DND-41 (cell line): ENCODE measurements at regions not wholly inside any gene's neighbourhood (a gene's known extent, or its start where the extent isn't known, plus 50 kb on each side); places are given as distances from the start of the nearest gene placed in this dataset.

ENCODE experiments used
- EZH2 ChIP-seq: IDR thresholded peaks from 3 replicates; pipeline ENCODE4 v1.6.1; 2012; ENCODE audit warnings: borderline replicate concordance, low read depth, mild to moderate bottlenecking, moderate library complexity, low read length, inconsistent platforms; ENCODE audit not compliant: severe bottlenecking
- TF ChIP-seq, protein P1 (sequence below): IDR thresholded peaks from 2 replicates; pipeline ENCODE4 v1.5.1; 2012; ENCODE audit warnings: borderline replicate concordance, low read length, moderate library complexity, mild to moderate bottlenecking; ENCODE audit not compliant: poor library complexity, severe bottlenecking; ENCODE audit errors: extremely low read depth

DNA sequence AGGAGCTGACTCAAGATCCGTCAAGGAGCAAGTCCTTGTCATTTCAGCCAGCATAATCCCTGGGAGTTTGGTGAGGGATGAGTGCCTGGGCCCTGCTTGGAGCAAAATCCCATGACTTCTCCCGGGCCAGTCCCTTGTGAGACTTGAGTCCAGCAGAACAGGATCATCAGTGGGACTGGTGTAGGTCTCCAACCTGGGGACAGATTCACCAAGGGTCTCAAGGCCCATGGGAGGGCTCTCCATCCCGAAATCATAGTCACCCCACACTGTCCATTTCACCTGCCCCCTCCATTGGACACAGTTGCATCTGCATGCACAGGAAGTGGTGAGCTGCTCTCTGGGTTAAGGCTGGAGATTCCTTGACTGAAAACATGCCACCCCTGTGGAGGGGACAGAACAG is 178.2 kb downstream of the FOXD2 start:
- TF ChIP-seq, protein P1, sequence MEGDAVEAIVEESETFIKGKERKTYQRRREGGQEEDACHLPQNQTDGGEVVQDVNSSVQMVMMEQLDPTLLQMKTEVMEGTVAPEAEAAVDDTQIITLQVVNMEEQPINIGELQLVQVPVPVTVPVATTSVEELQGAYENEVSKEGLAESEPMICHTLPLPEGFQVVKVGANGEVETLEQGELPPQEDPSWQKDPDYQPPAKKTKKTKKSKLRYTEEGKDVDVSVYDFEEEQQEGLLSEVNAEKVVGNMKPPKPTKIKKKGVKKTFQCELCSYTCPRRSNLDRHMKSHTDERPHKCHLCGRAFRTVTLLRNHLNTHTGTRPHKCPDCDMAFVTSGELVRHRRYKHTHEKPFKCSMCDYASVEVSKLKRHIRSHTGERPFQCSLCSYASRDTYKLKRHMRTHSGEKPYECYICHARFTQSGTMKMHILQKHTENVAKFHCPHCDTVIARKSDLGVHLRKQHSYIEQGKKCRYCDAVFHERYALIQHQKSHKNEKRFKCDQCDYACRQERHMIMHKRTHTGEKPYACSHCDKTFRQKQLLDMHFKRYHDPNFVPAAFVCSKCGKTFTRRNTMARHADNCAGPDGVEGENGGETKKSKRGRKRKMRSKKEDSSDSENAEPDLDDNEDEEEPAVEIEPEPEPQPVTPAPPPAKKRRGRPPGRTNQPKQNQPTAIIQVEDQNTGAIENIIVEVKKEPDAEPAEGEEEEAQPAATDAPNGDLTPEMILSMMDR: no peak
- no peak for TF ChIP-seq EZH2
